VCaP (cell line): ENCODE measurements at regions not wholly inside any gene's neighbourhood (a gene's known extent, or its start where the extent isn't known, plus 50 kb on each side); places are given as distances from the start of the nearest gene placed in this dataset.
A peak's percentile ranks its signal among the peaks of the same experiment; 100 is the strongest.

Experiments used
- H3K27ac ChIP-seq: fragments of 450-650 bp; 2 replicates; pipeline ENCODE4 v1.5.1; 2017
- TF ChIP-seq, protein P1 (sequence below): fragments of 450-650 bp; conservative IDR thresholded peaks from 2 replicates; pipeline ENCODE4 v1.5.1; 2017; ENCODE audit warnings: mild to moderate bottlenecking, moderate library complexity

DNA sequence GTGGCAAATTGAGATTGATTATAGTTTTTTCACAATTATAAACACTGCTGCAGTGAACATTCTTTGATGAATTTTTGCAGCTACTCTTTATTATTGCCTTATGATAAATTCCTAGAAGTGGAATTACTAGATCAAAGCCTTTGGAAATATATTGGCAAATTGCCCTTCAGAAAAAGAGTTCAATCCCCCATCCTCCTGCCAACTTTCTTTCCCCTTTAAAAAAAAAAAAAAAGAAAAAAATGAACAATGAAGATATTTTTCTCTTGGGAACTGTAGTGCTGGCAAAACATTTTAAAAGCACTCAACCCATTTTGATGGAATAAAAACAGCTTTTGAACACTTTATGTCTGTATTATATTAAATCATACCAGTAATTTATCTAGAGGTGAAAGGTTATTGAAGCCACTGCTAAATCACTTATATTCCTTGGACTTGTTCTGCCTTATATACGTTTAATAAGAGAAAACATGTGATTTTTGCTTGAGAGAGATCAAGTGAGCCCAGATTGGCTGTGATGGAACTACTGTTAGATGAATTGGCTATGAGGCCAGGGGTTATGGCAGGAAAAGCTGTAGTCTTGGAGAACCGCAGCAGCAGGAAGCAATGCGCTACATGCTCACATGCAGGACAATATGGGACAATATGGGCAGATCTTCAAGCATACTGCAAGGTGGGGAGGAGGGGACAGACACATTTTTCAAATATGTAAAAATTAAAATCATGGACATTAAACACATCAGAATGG is 212.8 kb upstream of the C2CD4B start:
- H3K27ac ChIP-seq = no peak overlapping the region
- TF ChIP-seq, protein P1, sequence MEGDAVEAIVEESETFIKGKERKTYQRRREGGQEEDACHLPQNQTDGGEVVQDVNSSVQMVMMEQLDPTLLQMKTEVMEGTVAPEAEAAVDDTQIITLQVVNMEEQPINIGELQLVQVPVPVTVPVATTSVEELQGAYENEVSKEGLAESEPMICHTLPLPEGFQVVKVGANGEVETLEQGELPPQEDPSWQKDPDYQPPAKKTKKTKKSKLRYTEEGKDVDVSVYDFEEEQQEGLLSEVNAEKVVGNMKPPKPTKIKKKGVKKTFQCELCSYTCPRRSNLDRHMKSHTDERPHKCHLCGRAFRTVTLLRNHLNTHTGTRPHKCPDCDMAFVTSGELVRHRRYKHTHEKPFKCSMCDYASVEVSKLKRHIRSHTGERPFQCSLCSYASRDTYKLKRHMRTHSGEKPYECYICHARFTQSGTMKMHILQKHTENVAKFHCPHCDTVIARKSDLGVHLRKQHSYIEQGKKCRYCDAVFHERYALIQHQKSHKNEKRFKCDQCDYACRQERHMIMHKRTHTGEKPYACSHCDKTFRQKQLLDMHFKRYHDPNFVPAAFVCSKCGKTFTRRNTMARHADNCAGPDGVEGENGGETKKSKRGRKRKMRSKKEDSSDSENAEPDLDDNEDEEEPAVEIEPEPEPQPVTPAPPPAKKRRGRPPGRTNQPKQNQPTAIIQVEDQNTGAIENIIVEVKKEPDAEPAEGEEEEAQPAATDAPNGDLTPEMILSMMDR = no peak

DNA sequence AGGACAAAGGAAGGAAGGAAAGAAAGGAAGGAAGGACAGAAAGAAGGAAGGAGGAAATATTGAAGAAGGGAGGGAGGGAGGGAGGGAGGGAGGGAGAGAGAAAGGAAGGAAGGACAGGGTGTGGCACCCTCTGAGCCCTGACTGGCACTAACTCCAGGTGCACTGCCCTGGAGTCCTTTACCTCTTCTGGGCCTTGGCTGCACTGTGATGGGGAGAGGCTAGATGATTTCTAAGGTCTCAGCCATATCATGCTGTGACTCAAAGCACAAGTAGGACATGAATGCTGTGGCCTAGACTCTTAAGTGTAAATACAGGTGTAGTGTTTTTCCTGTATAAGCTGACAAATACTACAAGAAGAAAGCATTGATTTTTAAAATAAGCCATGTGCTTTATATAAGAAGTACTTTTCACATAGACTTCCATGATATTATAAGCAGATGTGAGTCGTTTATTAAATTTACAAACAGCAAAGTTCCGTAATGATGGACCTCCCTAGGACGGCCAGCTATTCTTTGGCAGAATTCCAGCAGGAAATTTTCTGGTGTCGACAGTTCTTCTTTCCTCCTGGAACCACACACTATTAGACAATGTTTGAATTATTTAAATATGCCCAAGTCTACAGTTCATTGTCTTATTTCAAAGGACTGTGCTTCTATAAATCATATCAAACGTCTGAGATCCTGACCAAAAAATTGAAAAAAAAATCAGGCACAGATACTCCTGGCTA is 213.8 kb upstream of the C2CD4B start:
- no peak overlapping the region for H3K27ac ChIP-seq
- TF ChIP-seq, protein P1 = no peak

DNA sequence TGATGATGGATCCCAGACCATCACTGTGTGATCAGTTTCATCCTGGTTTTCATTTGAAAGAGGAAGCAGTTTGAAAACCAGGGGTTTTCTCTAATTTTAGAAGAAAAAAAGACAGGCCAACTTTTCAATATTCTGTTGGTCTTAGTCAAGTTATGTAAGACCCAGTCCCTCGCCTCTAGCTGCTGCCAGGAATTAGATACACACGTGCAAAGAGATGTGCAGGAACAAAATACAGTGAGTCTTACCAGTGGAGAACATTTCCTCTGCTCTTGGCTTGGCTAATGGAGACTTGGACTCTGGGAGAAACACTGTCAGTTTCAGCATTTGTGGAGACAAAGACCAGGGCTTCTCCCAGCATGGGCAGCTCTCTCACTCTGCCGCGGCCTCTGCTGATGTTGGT is 214.9 kb upstream of the C2CD4B start:
- TF ChIP-seq, protein P1 = no peak
- H3K27ac ChIP-seq = no peak overlapping the region

DNA sequence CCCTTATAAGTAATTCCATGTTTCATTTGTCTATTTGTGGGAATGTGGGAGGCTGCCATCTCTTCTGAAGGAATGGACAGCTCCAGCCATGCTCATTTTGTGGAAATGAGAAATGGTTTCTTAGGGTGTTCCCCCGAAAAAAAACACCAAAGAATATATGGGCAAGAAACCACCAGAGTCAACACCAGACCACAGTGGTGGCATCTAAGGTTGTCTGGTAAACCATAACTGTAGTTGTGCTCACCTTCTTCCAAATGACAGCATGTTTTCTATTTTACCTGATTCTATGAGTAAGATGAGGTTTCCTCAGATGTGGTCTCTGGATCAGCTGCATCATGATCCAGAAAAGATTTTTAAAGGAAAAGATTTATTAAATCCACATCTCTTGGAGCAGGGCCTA is 217.0 kb upstream of the C2CD4B start:
- TF ChIP-seq, protein P1 = no peak
- no peak overlapping the region for H3K27ac ChIP-seq

DNA sequence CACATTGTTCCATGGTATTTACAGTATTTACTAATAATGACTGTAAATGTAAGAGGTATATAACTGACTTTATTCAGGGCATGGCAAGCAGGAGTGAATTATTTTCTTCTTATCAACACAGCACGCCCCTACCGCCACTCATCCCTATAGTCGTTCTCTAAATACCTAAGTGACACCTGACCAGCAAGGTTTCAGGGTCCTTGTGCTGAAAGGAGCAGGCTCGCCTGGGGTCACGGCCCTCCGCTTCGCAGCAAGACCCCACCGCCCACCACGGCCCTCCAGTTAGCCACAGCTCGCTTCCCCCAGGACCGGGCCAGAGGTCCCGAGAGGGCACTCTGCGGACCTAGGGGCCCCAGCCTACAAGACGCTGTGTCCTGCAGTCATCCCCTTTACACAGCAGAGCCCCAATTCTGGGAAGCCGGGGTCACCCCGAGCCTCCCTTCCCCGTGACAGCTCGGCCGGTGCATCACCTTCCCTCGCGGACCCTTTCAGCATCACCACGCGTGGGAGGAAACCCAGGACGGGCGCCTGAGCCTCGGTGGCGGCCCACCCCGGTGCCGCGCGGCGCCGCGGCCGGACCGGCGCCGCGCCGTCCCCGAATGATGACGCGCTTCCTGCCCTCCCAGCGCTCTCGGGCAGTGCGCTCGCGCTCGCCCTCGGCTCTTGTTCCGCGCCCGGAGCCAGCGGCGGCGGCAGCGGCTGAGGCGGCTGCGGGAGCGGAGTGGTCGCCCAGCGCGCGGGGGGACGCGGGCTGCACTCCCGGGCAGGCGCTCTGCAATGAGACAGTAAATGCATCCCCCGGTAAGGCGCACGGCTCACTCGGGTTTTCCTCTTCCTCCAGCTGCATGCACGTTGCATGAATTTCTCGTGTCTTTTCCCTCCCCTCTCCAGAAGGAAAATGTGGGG is 225.1 kb upstream of the C2CD4B start, which contains the start of gene TLN2:
TSS of gene TLN2 (plus strand) at position 666 of the 906 bp plus-strand sequence.
- TF ChIP-seq, protein P1 = no peak
- peak within 1 kb of the TSS; percentile 85 for H3K27ac ChIP-seq

DNA sequence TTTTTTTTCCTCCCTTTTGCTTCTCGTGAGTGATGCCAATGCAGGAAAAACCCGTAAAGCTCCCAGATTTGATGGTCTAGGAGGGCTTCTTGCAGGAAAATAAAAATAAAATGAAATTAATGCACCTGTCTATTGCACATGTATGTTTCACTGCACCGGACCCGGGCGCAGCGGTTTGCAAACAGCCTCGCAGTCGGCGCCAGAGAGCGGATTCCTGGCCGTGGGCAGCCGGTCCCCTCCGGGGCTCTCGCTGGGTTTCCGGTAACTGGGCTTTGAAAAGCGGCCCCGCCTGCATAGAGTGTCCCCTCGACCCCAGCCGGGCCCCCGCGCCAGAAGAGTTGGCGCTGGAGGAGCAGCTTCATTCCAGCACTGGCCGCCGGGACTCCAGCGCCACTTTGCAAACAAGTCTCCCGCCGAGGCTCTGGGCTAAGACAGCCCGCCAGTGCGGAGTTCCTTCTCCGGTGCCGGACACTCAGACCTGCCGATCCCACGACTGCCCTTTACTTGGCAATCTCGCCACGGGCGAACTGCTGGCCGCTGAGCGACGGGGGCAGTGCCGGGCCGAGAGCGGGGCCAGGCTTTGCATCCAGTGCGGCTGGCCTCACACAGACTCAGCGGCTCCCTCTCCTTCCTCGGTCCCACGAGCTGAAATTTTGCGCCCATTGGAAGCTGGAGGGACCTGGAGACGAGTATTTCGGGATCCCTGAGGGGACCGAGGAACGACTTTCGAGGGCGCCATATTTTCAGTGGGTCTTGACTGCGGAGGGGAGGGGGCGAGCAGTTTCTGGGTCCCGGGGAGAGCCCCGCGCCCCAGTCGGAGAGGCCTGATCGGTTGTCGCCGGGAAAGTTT is 225.9 kb upstream of the C2CD4B start:
- H3K27ac ChIP-seq = peak overlapping the region; percentile 85
- TF ChIP-seq, protein P1 = peak; percentile 17; the same call in 1 of the 2 replicates
